MM.1S (cell line): ENCODE measurements at regions not wholly inside any gene's neighbourhood (a gene's known extent, or its start where the extent isn't known, plus 50 kb on each side); places are given as distances from the start of the nearest gene placed in this dataset.
A peak's percentile ranks its signal among the peaks of the same experiment; 100 is the strongest.

Experiments used
- EZH2 ChIP-seq: fragments of 300-600 bp; sonication (generic); optimal IDR thresholded peaks from 2 replicates; pipeline ENCODE3; 2017; ENCODE audit warnings: low read depth, mild to moderate bottlenecking, antibody characterized with exemption, low read length, mixed read lengths
- EZH2phosphoT487 ChIP-seq: fragments of 300-600 bp; sonication (generic); IDR thresholded peaks from 2 replicates; pipeline ENCODE4 v1.6.1; 2018; ENCODE audit warnings: antibody characterized with exemption, low read length
- TF ChIP-seq, protein P1 (sequence below): fragments of 300-600 bp; sonication (generic); IDR thresholded peaks from 2 replicates; pipeline ENCODE4 v1.5.1; 2016; ENCODE audit warnings: antibody characterized with exemption, low read length, mixed read lengths

- TF ChIP-seq, protein P1, sequence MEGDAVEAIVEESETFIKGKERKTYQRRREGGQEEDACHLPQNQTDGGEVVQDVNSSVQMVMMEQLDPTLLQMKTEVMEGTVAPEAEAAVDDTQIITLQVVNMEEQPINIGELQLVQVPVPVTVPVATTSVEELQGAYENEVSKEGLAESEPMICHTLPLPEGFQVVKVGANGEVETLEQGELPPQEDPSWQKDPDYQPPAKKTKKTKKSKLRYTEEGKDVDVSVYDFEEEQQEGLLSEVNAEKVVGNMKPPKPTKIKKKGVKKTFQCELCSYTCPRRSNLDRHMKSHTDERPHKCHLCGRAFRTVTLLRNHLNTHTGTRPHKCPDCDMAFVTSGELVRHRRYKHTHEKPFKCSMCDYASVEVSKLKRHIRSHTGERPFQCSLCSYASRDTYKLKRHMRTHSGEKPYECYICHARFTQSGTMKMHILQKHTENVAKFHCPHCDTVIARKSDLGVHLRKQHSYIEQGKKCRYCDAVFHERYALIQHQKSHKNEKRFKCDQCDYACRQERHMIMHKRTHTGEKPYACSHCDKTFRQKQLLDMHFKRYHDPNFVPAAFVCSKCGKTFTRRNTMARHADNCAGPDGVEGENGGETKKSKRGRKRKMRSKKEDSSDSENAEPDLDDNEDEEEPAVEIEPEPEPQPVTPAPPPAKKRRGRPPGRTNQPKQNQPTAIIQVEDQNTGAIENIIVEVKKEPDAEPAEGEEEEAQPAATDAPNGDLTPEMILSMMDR: peak; percentile 95
- no peak for TF ChIP-seq EZH2
- TF ChIP-seq EZH2phosphoT487: no peak
Measured at GRCh38 chr3:193780810-193781478, 187.9 kb downstream of the OPA1 start.
